Tibial nerve (tissue), 4 donors: ENCODE measurements at regions not wholly inside any gene's neighbourhood (a gene's known extent, or its start where the extent isn't known, plus 50 kb on each side); places are given as distances from the start of the nearest gene placed in this dataset.
"Not testable (repeated sequence)": the region's sequence is repeated elsewhere in the genome, so short reads cannot be mapped to it uniquely, and the experiment has no call there.

Experiments
- CTCF ChIP-seq, 5 experiments: fragments of 200-600 bp in 3 of 5; fragments of 450-650 bp in 2 of 5; sonication (generic) in 3 of 5; IDR thresholded peaks; one replicate each; pipeline ENCODE4 v1.5.1; 2016 to 2019; ENCODE audit warnings: antibody characterized with exemption in 5 of 5, mild to moderate bottlenecking in 3 of 5, moderate library complexity in 2 of 5
- EP300 ChIP-seq, 2 donors: sonication (generic); formaldehyde crosslinking; IDR thresholded peaks; one replicate each; pipeline ENCODE4 v1.6.1; 2017; ENCODE audit warnings: antibody characterized with exemption in 2 of 2, mild to moderate bottlenecking in 1 of 2
- POLR2A ChIP-seq, 2 donors: fragments of 450-650 bp; IDR thresholded peaks; one replicate each; pipeline ENCODE4 v1.6.1; 2017; ENCODE audit warnings: antibody characterized with exemption in 2 of 2, mild to moderate bottlenecking in 2 of 2, moderate library complexity in 2 of 2

DNA sequence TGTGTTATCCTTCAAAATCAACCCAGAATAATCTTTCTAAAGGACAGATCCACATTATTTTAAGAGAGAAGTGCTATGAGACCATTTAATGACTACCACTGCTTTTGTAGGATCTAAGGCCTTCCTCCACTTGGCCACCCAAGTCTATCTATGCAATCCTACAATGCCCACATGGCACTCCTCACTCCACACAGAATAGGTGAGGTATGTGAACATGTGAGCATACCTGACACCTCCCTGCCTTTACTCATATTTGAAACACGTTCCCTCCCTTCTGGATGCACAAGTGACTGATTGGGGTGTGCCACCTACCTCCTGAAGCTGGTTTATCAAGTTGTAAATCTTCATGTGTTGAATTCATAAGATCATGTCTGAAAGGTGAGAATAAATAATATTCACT lies 147.5 kb upstream of the KCTD7 start:
- not testable (repeated sequence) for TF ChIP-seq CTCF, EP300, POLR2A (IDR thresholded peaks at IDR 0.05)
